Right lung (tissue), 2 donors: ENCODE measurements at regions not wholly inside any gene's neighbourhood (a gene's known extent, or its start where the extent isn't known, plus 50 kb on each side); places are given as distances from the start of the nearest gene placed in this dataset.
A peak's percentile ranks its signal among the peaks of the same experiment; 100 is the strongest.

ENCODE experiments used
- DNase-seq, 2 donors: peaks; one replicate each; pipeline ENCODE4 v3.0.0-alpha.2; 2013

GRCh38 chr11:8340296-8340695 lies 76.6 kb upstream of the LMO1 start:
- DNase-seq = no peak

- DNase-seq = no peak
Observed at GRCh38 chr11:8339592-8340022, 75.9 kb upstream of the LMO1 start.

- DNase-seq = no peak
Observed at GRCh38 chr11:8338138-8338537, 74.5 kb upstream of the LMO1 start.

GRCh38 chr11:8337130-8337795 lies 73.6 kb upstream of the LMO1 start:
- DNase-seq = no peak

GRCh38 chr11:8336356-8337129 lies 72.9 kb upstream of the LMO1 start:
- DNase-seq = no peak

- no peak for DNase-seq
Observed at GRCh38 chr11:8335683-8336082, 72.0 kb upstream of the LMO1 start.

GRCh38 chr11:8335186-8335585 lies 71.5 kb upstream of the LMO1 start:
- DNase-seq = no peak

GRCh38 chr11:8333811-8334401 lies 70.2 kb upstream of the LMO1 start:
- DNase-seq = no peak

- DNase-seq = no peak
Observed at GRCh38 chr11:8333376-8333775, 69.7 kb upstream of the LMO1 start.

- DNase-seq = no peak
Observed at GRCh38 chr11:8332891-8333290, 69.2 kb upstream of the LMO1 start.

GRCh38 chr11:8332196-8332595 lies 68.5 kb upstream of the LMO1 start:
- DNase-seq = no peak

GRCh38 chr11:8331767-8332166 lies 68.1 kb upstream of the LMO1 start:
- DNase-seq = no peak

GRCh38 chr11:8330896-8331295 lies 67.2 kb upstream of the LMO1 start:
- no peak for DNase-seq

GRCh38 chr11:8330404-8330803 lies 66.7 kb upstream of the LMO1 start:
- no peak for DNase-seq

- DNase-seq = no peak
Observed at GRCh38 chr11:8329847-8330361, 66.2 kb upstream of the LMO1 start.

- DNase-seq = no peak
Observed at GRCh38 chr11:8329336-8329735, 65.7 kb upstream of the LMO1 start.

- DNase-seq = peak; percentile 27 to 37
Observed at GRCh38 chr11:8328848-8329330, 65.2 kb upstream of the LMO1 start.

GRCh38 chr11:8328231-8328794 lies 64.6 kb upstream of the LMO1 start:
- no peak for DNase-seq

- DNase-seq = no peak
Observed at GRCh38 chr11:8327761-8328192, 64.1 kb upstream of the LMO1 start.

- no peak for DNase-seq
Observed at GRCh38 chr11:8326337-8326736, 62.7 kb upstream of the LMO1 start.

- DNase-seq = no peak
Observed at GRCh38 chr11:8325591-8326304, 62.1 kb upstream of the LMO1 start.
